ENCODE measurements at regions not wholly inside any gene's neighbourhood (a gene's known extent, or its start where the extent isn't known, plus 50 kb on each side); places are given as distances from the start of the nearest gene placed in this dataset.

GRCh38 chr9:7266911-7267595, 509.3 kb downstream of the KDM4C start:
- intact Hi-C loops (cut with DNase I; ENCODE audit: low total_unique reads): no loop called here
- Histone ChIP-seq H3K27ac (no peak overlapping the region), H3K27me3 (no peaks in the 10 kb centered on the region), H3K4me1 (no peaks in the 10 kb centered on the region), H3K36me3 (no peaks in the 10 kb centered on the region), H3K4me3 (no peak overlapping the region), H3K9me3 (no peaks in the 10 kb centered on the region)
- DNase-seq: no peak
- no peak for TF ChIP-seq CTCF (IDR thresholded peaks at IDR 0.05)

- H3K4me3 ChIP-seq: no peak overlapping the region
- no peak overlapping the region for H3K27ac ChIP-seq
- no peaks in the 10 kb centered on the region for H3K4me1 ChIP-seq
- no peaks in the 10 kb centered on the region for H3K27me3 ChIP-seq
- no peak for DNase-seq
- intact Hi-C loops (cut with DNase I; ENCODE audit: low total_unique reads): no loop called here
- no peaks in the 10 kb centered on the region for H3K9me3 ChIP-seq
- no peak for TF ChIP-seq CTCF (IDR thresholded peaks at IDR 0.05)
- no peaks in the 10 kb centered on the region for H3K36me3 ChIP-seq
Observed at GRCh38 chr9:7265181-7265580, 507.4 kb downstream of the KDM4C start.

- no peak for DNase-seq
- Histone ChIP-seq H3K4me1 (no peaks in the 10 kb centered on the region), H3K36me3 (no peaks in the 10 kb centered on the region), H3K9me3 (no peaks in the 10 kb centered on the region), H3K4me3 (no peak overlapping the region), H3K27me3 (no peaks in the 10 kb centered on the region), H3K27ac (no peak overlapping the region)
- TF ChIP-seq CTCF (IDR thresholded peaks at IDR 0.05): no peak
- intact Hi-C loops (cut with DNase I; ENCODE audit: low total_unique reads): no loop called here
Observed at GRCh38 chr9:7259544-7260241, 501.9 kb downstream of the KDM4C start.

GRCh38 chr9:7258688-7259396, 501.1 kb downstream of the KDM4C start:
- no peaks in the 10 kb centered on the region for H3K36me3 ChIP-seq
- no peaks in the 10 kb centered on the region for H3K9me3 ChIP-seq
- H3K4me3 ChIP-seq: no peak overlapping the region
- intact Hi-C loops (cut with DNase I; ENCODE audit: low total_unique reads): no loop called here
- no peaks in the 10 kb centered on the region for H3K27me3 ChIP-seq
- no peaks in the 10 kb centered on the region for H3K4me1 ChIP-seq
- no peak for TF ChIP-seq CTCF (IDR thresholded peaks at IDR 0.05)
- no peak for DNase-seq
- no peak overlapping the region for H3K27ac ChIP-seq

GRCh38 chr9:7246917-7247522, 489.2 kb downstream of the KDM4C start:
- no peaks in the 10 kb centered on the region for H3K4me1 ChIP-seq
- no peaks in the 10 kb centered on the region for H3K27me3 ChIP-seq
- intact Hi-C loops (cut with DNase I; ENCODE audit: low total_unique reads): no loop called here
- DNase-seq: no peak
- H3K36me3 ChIP-seq: no peaks in the 10 kb centered on the region
- H3K9me3 ChIP-seq: no peaks in the 10 kb centered on the region
- H3K4me3 ChIP-seq: no peak overlapping the region
- no peak for TF ChIP-seq CTCF (IDR thresholded peaks at IDR 0.05)
- H3K27ac ChIP-seq: no peak overlapping the region

Measured in tibial artery (tissue), 4 donors.